ENCODE measurements at regions not wholly inside any gene's neighbourhood (a gene's known extent, or its start where the extent isn't known, plus 50 kb on each side); places are given as distances from the start of the nearest gene placed in this dataset.
"Not testable (repeated sequence)": the region's sequence is repeated elsewhere in the genome, so short reads cannot be mapped to it uniquely, and the experiment has no call there.

DNA sequence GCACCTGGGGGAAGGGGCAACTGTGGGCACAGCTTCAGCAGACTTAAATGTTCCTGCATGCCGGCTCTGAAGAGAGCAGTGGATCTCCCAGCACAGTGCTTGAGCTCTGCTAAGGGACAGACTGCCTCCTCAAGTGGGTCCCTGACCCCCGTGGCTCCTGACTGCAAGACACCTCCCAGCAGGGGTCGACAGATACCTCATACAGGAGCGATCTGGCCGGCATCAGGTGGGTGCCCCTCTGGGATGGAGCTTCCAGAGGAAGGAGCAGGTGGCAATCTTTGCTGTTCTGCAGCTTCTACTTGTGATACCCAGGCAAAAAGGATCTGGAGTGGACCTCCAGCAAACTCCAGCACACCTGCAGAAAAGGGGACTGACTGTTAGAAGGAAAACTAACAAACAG lies 871.5 kb downstream of the DIAPH3 start:
- TF ChIP-seq GABPA (IDR thresholded peaks at IDR 0.05; ENCODE audit: low read depth, low read length); GABPA (CRISPR knock-in tag; IDR thresholded peaks at IDR 0.05; ENCODE audit: low read depth); ZNF644 (CRISPR knock-in tag; IDR thresholded peaks at IDR 0.05; ENCODE audit: low read depth); HBP1 (CRISPR knock-in tag; IDR thresholded peaks at IDR 0.05; ENCODE audit: low read depth); ATF6 (CRISPR knock-in tag; conservative IDR thresholded peaks at IDR 0.05); ZNF121 (CRISPR knock-in tag; IDR thresholded peaks at IDR 0.05); PITX1 (CRISPR knock-in tag; IDR thresholded peaks at IDR 0.05); ZSCAN21 (CRISPR knock-in tag; IDR thresholded peaks at IDR 0.05; ENCODE audit: borderline replicate concordance); RXRA (CRISPR knock-in tag; IDR thresholded peaks at IDR 0.05); KAT2B (IDR thresholded peaks at IDR 0.05; ENCODE audit: borderline replicate concordance, low read depth, low read length); PTBP1 (IDR thresholded peaks at IDR 0.05; ENCODE audit: low read depth, low read length, poor library complexity, severe bottlenecking): not testable (repeated sequence)
- TF ChIP-seq, protein P1, sequence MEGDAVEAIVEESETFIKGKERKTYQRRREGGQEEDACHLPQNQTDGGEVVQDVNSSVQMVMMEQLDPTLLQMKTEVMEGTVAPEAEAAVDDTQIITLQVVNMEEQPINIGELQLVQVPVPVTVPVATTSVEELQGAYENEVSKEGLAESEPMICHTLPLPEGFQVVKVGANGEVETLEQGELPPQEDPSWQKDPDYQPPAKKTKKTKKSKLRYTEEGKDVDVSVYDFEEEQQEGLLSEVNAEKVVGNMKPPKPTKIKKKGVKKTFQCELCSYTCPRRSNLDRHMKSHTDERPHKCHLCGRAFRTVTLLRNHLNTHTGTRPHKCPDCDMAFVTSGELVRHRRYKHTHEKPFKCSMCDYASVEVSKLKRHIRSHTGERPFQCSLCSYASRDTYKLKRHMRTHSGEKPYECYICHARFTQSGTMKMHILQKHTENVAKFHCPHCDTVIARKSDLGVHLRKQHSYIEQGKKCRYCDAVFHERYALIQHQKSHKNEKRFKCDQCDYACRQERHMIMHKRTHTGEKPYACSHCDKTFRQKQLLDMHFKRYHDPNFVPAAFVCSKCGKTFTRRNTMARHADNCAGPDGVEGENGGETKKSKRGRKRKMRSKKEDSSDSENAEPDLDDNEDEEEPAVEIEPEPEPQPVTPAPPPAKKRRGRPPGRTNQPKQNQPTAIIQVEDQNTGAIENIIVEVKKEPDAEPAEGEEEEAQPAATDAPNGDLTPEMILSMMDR (CRISPR knock-in tag; IDR thresholded peaks at IDR 0.05) = not testable (repeated sequence)

All from HepG2 (cell line).